Omental fat pad (tissue), 3 donors: ENCODE measurements at regions not wholly inside any gene's neighbourhood (a gene's known extent, or its start where the extent isn't known, plus 50 kb on each side); places are given as distances from the start of the nearest gene placed in this dataset.
"Not testable (repeated sequence)": the region's sequence is repeated elsewhere in the genome, so short reads cannot be mapped to it uniquely, and the experiment has no call there.

Experiments
- ATAC-seq: fragments of 150-250 bp; one replicate; pipeline ENCODE4 v1.9.1; 2016; ENCODE audit warnings: mild to moderate bottlenecking, moderate library complexity; ENCODE audit not compliant: low FRiP score
- DNase-seq: peaks from one replicate; pipeline ENCODE4 v3.0.0-alpha.2; 2019; ENCODE audit warnings: low spot score
- TF ChIP-seq, protein P1 (sequence below), 3 donors: fragments of 450-650 bp; IDR thresholded peaks; one replicate each; pipeline ENCODE4 v1.5.1; 2016 to 2017; ENCODE audit warnings: antibody characterized with exemption in 3 of 3, mild to moderate bottlenecking in 3 of 3, moderate library complexity in 2 of 3

DNA sequence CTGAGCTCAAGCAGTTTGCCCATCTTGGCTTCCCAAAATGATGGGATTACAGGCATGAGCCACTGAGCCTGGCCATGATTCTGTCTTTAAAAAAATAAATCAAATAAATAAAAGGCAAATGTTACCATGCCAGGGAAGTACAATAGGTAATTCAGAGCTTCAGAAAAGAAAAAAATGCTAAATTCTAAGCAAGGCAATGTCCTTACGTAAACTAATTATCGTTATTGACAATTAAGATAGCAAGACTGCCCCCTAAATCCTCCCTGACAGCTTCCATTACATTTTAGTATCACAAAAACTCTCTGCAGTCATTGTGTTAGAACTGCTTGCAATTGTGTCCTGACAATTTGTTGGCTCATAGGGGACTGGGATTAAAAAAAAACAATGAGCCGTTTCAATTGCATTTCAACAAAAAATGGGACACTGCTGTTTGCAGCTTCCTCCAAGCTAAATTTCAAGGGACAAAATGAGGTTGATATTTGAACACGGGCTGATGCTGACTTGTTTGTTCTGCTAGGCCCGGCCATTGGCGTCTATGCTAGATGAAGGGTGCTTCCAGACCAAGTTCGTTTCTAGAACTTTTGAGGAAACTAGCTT lies 88.9 kb downstream of the MOGAT1 start:
- DNase-seq (no peak), ATAC-seq (no peak)
- TF ChIP-seq, protein P1, sequence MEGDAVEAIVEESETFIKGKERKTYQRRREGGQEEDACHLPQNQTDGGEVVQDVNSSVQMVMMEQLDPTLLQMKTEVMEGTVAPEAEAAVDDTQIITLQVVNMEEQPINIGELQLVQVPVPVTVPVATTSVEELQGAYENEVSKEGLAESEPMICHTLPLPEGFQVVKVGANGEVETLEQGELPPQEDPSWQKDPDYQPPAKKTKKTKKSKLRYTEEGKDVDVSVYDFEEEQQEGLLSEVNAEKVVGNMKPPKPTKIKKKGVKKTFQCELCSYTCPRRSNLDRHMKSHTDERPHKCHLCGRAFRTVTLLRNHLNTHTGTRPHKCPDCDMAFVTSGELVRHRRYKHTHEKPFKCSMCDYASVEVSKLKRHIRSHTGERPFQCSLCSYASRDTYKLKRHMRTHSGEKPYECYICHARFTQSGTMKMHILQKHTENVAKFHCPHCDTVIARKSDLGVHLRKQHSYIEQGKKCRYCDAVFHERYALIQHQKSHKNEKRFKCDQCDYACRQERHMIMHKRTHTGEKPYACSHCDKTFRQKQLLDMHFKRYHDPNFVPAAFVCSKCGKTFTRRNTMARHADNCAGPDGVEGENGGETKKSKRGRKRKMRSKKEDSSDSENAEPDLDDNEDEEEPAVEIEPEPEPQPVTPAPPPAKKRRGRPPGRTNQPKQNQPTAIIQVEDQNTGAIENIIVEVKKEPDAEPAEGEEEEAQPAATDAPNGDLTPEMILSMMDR (IDR thresholded peaks at IDR 0.05), result no peak

DNA sequence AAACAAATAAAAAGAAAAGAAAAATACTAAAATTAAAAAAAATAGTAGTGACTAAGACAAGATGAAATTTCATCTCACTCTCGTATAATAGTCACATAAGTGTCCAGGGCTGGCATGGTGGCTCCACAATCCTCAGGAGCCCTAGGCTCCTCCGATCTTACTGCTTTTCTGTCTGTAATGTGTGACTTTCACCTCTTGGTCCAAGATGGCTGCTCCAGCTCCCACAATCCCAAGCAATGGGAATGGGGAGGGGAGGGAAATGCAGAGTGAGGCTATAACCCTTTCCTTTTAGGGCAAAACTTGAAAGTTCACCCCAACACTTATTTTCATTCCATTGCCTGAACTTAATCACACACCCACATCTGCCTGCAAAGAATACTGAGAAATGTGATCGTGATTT lies 90.4 kb downstream of the MOGAT1 start:
- ATAC-seq (no peak), DNase-seq (no peak)
- TF ChIP-seq, protein P1 (IDR thresholded peaks at IDR 0.05), result no peak

DNA sequence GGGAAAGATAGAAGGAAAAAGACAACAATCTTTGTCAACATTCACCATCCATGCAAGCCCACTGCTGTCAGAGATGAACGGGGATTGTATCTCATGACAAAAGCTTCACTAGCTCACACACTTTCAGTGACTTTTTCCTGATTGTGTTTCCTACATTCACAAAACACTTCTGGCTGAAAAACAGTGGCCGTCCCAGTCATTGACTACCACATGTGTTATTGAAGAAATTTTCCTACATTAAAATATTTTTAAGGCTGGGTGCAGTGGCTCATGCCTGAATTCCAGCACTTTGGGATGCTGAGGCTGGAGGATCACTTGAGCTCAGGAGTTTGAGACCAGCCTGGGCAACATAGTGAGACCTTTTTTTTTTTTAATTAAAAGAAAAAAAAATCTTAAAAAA lies 90.9 kb downstream of the MOGAT1 start:
- DNase-seq (no peak), ATAC-seq (no peak)
- TF ChIP-seq, protein P1 (IDR thresholded peaks at IDR 0.05), result no peak

DNA sequence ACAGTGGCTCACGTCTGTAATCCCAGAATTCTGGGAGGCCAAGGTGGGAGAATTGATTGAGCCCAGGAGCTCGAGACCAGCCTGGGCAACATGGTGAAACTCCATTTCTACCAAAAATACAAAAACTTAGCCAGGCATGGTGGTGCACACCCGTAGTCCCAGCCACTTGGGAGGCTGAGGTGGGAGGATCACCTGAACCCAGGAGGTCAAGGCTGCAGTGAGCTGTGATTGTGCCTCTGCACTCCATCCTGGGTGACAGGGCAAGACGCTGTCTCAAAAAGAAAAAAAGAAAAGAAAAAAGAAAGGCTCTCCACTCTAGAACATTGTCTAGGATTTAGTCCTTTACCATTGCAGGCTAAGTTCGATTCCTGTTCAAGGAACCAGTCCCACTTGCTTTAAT lies 94.4 kb downstream of the MOGAT1 start:
- not testable (repeated sequence) for DNase-seq, ATAC-seq

DNA sequence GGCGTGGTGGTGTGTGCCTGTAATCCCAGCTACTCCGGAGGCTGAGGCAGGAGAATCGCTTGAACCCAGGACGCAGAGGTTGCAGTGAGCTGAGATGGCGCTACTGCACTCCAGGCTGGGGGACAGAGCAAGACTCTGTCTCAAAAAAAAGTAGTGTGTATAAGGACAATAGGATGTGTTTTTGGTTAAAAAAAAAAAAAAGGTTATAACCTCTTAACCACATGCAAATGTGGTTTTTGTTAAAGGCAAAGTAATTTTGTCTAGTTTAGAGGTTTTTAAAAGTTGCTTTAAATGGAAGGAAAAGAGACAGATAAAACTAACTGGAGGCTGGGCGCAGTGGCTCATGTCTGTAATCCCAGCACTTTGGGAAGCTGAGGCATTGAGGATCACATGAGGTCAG lies 92.8 kb upstream of the ACSL3 start:
- not testable (repeated sequence) for DNase-seq, ATAC-seq

DNA sequence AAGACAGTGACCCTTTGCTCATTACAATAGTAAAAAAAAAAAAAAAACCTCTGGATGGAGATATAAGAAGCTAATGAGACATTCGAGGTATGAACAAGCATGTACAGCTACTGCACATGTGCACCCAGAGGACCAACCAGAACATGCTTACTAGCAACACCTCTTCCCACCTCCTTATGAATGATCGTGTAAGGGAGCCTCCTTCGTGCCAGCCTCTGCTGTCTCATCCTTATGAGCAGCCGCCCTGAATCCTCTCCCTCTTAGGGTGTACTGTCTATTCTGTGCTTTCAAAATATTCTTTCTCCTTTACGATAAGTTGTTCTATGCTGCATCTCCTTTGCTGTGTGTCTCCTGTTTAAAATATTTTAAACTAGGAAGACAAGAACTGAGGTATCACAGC lies 91.4 kb upstream of the ACSL3 start:
- DNase-seq (no peak), ATAC-seq (no peak)
- TF ChIP-seq, protein P1 (IDR thresholded peaks at IDR 0.05), result no peak

DNA sequence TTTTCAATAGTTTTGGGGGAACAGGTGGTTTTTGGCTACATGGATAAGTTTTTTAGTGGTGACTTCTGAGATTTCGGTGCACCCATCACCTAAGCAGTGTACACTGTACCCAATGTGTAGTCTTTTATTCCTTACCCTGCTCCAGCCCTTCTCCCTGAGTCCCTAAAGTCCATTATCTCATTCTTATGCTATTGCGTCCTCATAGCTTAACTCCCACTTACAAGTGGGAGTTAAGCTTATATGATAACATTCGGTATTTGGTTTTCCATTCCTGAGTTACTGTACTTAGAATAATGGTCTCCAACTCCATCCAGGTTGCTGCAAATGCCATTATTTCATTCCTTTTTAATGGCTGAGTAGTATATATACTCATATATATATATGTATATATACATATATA lies 90.9 kb upstream of the ACSL3 start:
- no peak for ATAC-seq
- TF ChIP-seq, protein P1 (IDR thresholded peaks at IDR 0.05), result no peak
- DNase-seq, result no peak

DNA sequence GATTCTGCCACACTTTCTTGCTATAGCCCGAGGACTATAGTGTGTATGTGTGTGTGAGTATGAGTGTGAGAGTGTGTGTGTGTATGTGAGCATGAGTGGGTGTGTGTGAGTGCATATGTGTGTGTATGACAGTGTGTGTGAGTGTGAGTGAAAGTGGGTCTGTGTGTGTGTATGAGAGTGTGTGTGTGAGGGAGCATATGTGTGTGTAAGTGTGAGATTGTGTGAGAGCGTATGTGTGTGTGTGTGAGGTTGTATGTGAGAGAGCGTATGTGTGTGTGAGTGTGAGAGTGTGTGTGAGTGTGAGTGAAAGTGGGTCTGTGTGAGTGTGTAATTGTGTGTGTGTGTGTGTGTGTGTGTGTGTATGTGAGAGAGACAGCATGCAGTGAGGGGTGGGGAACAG lies 89.0 kb upstream of the ACSL3 start:
- TF ChIP-seq, protein P1 (IDR thresholded peaks at IDR 0.05), result no peak
- ATAC-seq (no peak), DNase-seq (no peak)
